ENCODE measurements at regions not wholly inside any gene's neighbourhood (a gene's known extent, or its start where the extent isn't known, plus 50 kb on each side); places are given as distances from the start of the nearest gene placed in this dataset.
"Not testable (repeated sequence)": the region's sequence is repeated elsewhere in the genome, so short reads cannot be mapped to it uniquely, and the experiment has no call there.

- not testable (repeated sequence) for DNase-seq
Measured at GRCh38 chr1:120552190-120552589, 137.4 kb downstream of the NBPF8 start.

GRCh38 chr1:120557605-120558302 lies 142.9 kb downstream of the NBPF8 start:
- DNase-seq, result peak; percentile 4

GRCh38 chr1:120558303-120559060 lies 143.6 kb downstream of the NBPF8 start:
- DNase-seq, result peak; percentile 64

- DNase-seq, result not testable (repeated sequence)
Measured at GRCh38 chr1:120561767-120562166, 146.9 kb downstream of the NBPF8 start.

- DNase-seq, result not testable (repeated sequence)
Measured at GRCh38 chr1:120565396-120565795, 150.6 kb downstream of the NBPF8 start.

GRCh38 chr1:120567620-120568019 lies 152.8 kb downstream of the NBPF8 start:
- DNase-seq, result not testable (repeated sequence)

- not testable (repeated sequence) for DNase-seq
Measured at GRCh38 chr1:120575201-120575600, 148.5 kb upstream of the NBPF26 start.

- DNase-seq, result not testable (repeated sequence)
Measured at GRCh38 chr1:120582135-120582534, 141.6 kb upstream of the NBPF26 start.

- not testable (repeated sequence) for DNase-seq
Measured at GRCh38 chr1:120586053-120586452, 137.7 kb upstream of the NBPF26 start.

- not testable (repeated sequence) for DNase-seq
Measured at GRCh38 chr1:120588811-120589210, 134.9 kb upstream of the NBPF26 start.

GRCh38 chr1:120591774-120592173 lies 132.0 kb upstream of the NBPF26 start:
- not testable (repeated sequence) for DNase-seq

- not testable (repeated sequence) for DNase-seq
Measured at GRCh38 chr1:120592943-120593342, 130.8 kb upstream of the NBPF26 start.

- DNase-seq, result not testable (repeated sequence)
Measured at GRCh38 chr1:120593648-120594047, 130.1 kb upstream of the NBPF26 start.

GRCh38 chr1:120598331-120598951 lies 125.3 kb upstream of the NBPF26 start:
- not testable (repeated sequence) for DNase-seq

GRCh38 chr1:120599511-120599910 lies 124.2 kb upstream of the NBPF26 start:
- not testable (repeated sequence) for DNase-seq

- DNase-seq, result not testable (repeated sequence)
Measured at GRCh38 chr1:120600442-120601041, 123.2 kb upstream of the NBPF26 start.

- not testable (repeated sequence) for DNase-seq
Measured at GRCh38 chr1:120607882-120608281, 115.9 kb upstream of the NBPF26 start.

- DNase-seq, result not testable (repeated sequence)
Measured at GRCh38 chr1:120608314-120609014, 115.3 kb upstream of the NBPF26 start.

GRCh38 chr1:120609015-120609573 lies 114.7 kb upstream of the NBPF26 start:
- DNase-seq, result not testable (repeated sequence)

GRCh38 chr1:120609834-120610233 lies 113.9 kb upstream of the NBPF26 start:
- DNase-seq, result not testable (repeated sequence)

GRCh38 chr1:120614931-120615639 lies 108.7 kb upstream of the NBPF26 start:
- DNase-seq, result not testable (repeated sequence)
